Breast epithelium (tissue), 4 donors: ENCODE measurements at regions not wholly inside any gene's neighbourhood (a gene's known extent, or its start where the extent isn't known, plus 50 kb on each side); places are given as distances from the start of the nearest gene placed in this dataset.

ENCODE experiments used
- DNase-seq, 2 donors: peaks; one replicate each; pipeline ENCODE4 v3.0.0-alpha.2; 2019; ENCODE audit warnings: low spot score in 2 of 2
- H3K27ac ChIP-seq, 2 donors: fragments of 200-600 bp; sonication (generic) in 1 of 2; one replicate each; pipeline ENCODE4 v1.5.1; 2016 to 2019; ENCODE audit warnings: mild to moderate bottlenecking in 1 of 2
- H3K27me3 ChIP-seq, 2 donors: fragments of 200-600 bp; sonication (generic) in 1 of 2; one replicate each; pipeline versions ENCODE4 v1.5.1 to v1.6.0; 2017 to 2019; ENCODE audit warnings: control low read depth in 1 of 2, mild to moderate bottlenecking in 1 of 2
- H3K36me3 ChIP-seq: fragments of 200-600 bp; one replicate; pipeline ENCODE4 v1.5.1; 2019
- H3K4me1 ChIP-seq, 2 donors: fragments of 200-600 bp; sonication (generic); one replicate each; pipeline ENCODE4 v1.5.1; 2016 to 2019; ENCODE audit warnings: control low read depth in 1 of 2
- H3K4me3 ChIP-seq, 3 donors: fragments of 200-600 bp; sonication (generic); 1 replicate in 2 of 3; 2 replicates in 1 of 3; pipeline ENCODE4 v1.5.1; 2016 to 2019; ENCODE audit warnings: mild to moderate bottlenecking in 3 of 3, moderate library complexity in 2 of 3
- H3K9me3 ChIP-seq, 2 donors: fragments of 200-600 bp; sonication (generic) in 1 of 2; one replicate each; pipeline ENCODE4 v1.5.1; 2016 to 2019; ENCODE audit warnings: control low read depth in 1 of 2
- POLR2A ChIP-seq: fragments of 450-650 bp; IDR thresholded peaks from one replicate; pipeline ENCODE4 v1.6.1; 2016; ENCODE audit warnings: antibody characterized with exemption, mild to moderate bottlenecking, moderate library complexity
- POLR2AphosphoS5 ChIP-seq, 3 donors: sonication (generic); formaldehyde crosslinking; IDR thresholded peaks; one replicate each; pipeline ENCODE4 v1.6.1; 2017; ENCODE audit warnings: antibody characterized with exemption in 3 of 3
- intact Hi-C: fragments of 100-400 bp; cut with DNase I; formaldehyde crosslinking; loops from one replicate; pipeline ENCODE4 v1.15.1; 2023; ENCODE audit warnings: low total_unique reads
- TF ChIP-seq, protein P1 (sequence below), 3 donors: fragments of 450-650 bp; IDR thresholded peaks; one replicate each; pipeline ENCODE4 v1.5.1; 2016 to 2017; ENCODE audit warnings: antibody characterized with exemption in 3 of 3, mild to moderate bottlenecking in 3 of 3, moderate library complexity in 3 of 3

DNA sequence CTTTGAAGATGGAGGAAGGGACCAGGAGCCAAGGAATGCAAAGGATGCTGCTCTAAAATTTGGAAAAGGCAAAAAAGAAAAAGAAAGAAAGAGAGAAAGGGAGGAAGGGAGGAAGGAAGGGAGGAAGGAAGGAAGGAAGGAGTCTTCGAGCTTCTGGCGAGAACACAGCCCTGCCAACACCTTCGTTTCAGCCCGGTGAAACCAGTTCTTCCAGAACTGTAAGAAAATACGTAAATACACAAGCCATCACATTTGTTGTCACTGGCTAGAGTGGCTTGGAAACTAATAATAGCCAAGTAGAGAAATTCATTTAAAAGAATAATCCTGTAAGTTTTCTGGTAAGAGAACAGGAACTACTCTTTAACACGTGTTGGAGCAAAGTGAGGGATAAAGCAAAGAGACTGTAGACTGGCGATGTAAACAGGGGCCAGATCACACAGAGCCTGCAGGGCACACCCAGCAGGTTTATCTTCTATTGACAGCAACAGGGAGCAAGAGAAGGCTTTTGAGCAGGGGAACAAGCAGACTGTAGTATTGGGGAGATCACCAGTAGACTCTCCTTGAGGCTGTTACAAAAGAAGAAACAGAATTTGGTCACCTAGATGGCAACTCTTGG is 188.7 kb upstream of the MPHOSPH6 start:
- TF ChIP-seq POLR2A (no peak), POLR2AphosphoS5 (IDR thresholded peaks at IDR 0.05) (no peak)
- TF ChIP-seq, protein P1, sequence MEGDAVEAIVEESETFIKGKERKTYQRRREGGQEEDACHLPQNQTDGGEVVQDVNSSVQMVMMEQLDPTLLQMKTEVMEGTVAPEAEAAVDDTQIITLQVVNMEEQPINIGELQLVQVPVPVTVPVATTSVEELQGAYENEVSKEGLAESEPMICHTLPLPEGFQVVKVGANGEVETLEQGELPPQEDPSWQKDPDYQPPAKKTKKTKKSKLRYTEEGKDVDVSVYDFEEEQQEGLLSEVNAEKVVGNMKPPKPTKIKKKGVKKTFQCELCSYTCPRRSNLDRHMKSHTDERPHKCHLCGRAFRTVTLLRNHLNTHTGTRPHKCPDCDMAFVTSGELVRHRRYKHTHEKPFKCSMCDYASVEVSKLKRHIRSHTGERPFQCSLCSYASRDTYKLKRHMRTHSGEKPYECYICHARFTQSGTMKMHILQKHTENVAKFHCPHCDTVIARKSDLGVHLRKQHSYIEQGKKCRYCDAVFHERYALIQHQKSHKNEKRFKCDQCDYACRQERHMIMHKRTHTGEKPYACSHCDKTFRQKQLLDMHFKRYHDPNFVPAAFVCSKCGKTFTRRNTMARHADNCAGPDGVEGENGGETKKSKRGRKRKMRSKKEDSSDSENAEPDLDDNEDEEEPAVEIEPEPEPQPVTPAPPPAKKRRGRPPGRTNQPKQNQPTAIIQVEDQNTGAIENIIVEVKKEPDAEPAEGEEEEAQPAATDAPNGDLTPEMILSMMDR (IDR thresholded peaks at IDR 0.05): no peak
- Histone ChIP-seq H3K9me3 (no peaks in the 10 kb centered on the region), H3K4me3 (no peak overlapping the region), H3K36me3 (no peaks in the 10 kb centered on the region), H3K27me3 (no peaks in the 10 kb centered on the region), H3K4me1 (no peaks in the 10 kb centered on the region), H3K27ac (peak overlapping the region in 1 of 2 donors; percentile 31)
- DNase-seq: peak in 1 of 2 donors; percentile 61
- intact Hi-C loops: no loop called here

DNA sequence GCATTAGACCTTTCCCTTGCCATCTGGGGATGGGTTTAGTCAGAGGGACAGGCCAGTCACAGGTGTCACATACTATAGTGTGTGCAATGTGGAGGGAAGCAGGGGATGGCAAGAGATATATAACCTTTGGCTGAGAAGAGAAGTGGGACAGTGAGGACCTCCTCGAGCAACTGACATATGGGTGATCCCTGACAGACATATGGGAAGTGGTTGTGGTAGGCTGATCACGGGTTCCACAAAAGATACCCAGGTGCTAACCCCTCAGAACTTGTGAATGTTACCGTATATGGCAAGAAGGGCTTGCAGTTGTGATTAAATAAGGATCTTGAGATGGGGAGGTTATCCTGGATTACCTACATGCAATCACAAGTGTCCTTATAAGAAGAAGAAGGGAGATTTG is 188.1 kb upstream of the MPHOSPH6 start:
- H3K27me3 ChIP-seq: no peaks in the 10 kb centered on the region
- H3K4me1 ChIP-seq: no peaks in the 10 kb centered on the region
- H3K9me3 ChIP-seq: no peaks in the 10 kb centered on the region
- H3K4me3 ChIP-seq: no peak overlapping the region
- no peaks in the 10 kb centered on the region for H3K36me3 ChIP-seq
- H3K27ac ChIP-seq: no peak overlapping the region
- intact Hi-C loops: no loop called here
- DNase-seq: no peak
- TF ChIP-seq POLR2AphosphoS5 (IDR thresholded peaks at IDR 0.05): no peak
- TF ChIP-seq, protein P1 (IDR thresholded peaks at IDR 0.05): no peak
- no peak for TF ChIP-seq POLR2A

- Histone ChIP-seq H3K27me3 (no peaks in the 10 kb centered on the region), H3K27ac (no peak overlapping the region), H3K9me3 (no peaks in the 10 kb centered on the region), H3K4me1 (no peaks in the 10 kb centered on the region), H3K36me3 (no peaks in the 10 kb centered on the region), H3K4me3 (no peak overlapping the region)
- intact Hi-C loops: no loop called here
- no peak for TF ChIP-seq POLR2AphosphoS5 (IDR thresholded peaks at IDR 0.05)
- TF ChIP-seq, protein P1 (IDR thresholded peaks at IDR 0.05): no peak
- no peak for TF ChIP-seq POLR2A
- DNase-seq: no peak
Observed at GRCh38 chr16:82357237-82357636, 187.2 kb upstream of the MPHOSPH6 start.

DNA sequence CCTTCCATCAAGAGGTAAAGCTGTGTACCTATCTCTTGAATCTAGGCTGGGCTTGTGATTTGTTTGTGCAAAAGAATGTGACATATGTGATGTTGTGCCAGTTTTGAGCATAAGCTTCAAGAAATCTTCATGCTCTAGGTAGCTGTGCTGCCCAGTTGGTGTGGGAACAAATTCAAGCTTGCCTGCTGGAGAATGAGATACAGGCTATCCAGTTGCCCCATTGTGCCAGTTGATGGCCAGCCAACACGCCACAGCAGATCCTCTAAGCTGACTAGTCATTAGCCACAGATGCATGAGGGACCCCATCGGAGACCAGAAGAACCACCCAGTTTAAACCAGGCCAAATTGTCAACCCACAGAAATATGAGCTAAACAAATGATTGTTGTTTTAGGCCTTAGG is 180.5 kb upstream of the MPHOSPH6 start:
- DNase-seq: no peak
- Histone ChIP-seq H3K9me3 (no peaks in the 10 kb centered on the region), H3K4me1 (no peaks in the 10 kb centered on the region), H3K27ac (no peak overlapping the region), H3K4me3 (no peak overlapping the region), H3K27me3 (no peaks in the 10 kb centered on the region), H3K36me3 (no peaks in the 10 kb centered on the region)
- intact Hi-C loops: no loop called here
- TF ChIP-seq, protein P1 (IDR thresholded peaks at IDR 0.05): no peak
- TF ChIP-seq POLR2AphosphoS5 (IDR thresholded peaks at IDR 0.05): no peak
- TF ChIP-seq POLR2A: no peak

DNA sequence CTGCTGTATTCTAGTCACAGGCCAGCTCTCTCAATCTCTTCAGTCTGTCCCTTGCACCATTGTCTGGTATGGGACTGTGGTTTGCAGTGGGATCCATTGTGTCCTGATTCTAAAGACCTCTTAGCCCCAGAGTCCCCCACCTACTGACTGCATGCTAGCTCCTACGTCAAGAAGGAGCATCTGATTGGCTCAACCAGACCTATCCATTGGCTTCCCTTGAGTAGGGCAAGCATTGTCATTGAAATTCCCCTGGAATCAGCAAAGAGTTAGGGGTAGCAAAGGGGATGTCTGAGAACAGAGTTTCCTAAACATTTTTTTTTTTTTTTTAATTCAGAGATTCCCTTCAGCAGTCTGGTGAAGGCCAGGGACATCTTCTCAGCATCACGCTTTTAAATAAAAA is 175.3 kb upstream of the MPHOSPH6 start:
- TF ChIP-seq POLR2A (no peak), POLR2AphosphoS5 (IDR thresholded peaks at IDR 0.05) (no peak)
- TF ChIP-seq, protein P1 (IDR thresholded peaks at IDR 0.05): no peak
- Histone ChIP-seq H3K4me3 (no peak overlapping the region), H3K36me3 (no peaks in the 10 kb centered on the region), H3K27me3 (no peaks in the 10 kb centered on the region), H3K9me3 (no peaks in the 10 kb centered on the region), H3K4me1 (no peaks in the 10 kb centered on the region), H3K27ac (no peak overlapping the region)
- no peak for DNase-seq
- intact Hi-C loops: no loop called here
